NCI-H2196 (cell line): ENCODE measurements at regions not wholly inside any gene's neighbourhood (a gene's known extent, or its start where the extent isn't known, plus 50 kb on each side); places are given as distances from the start of the nearest gene placed in this dataset.
"Not testable (repeated sequence)": the region's sequence is repeated elsewhere in the genome, so short reads cannot be mapped to it uniquely, and the experiment has no call there.

ENCODE experiments used
- DNase-seq: peaks from one replicate; lab custom pipeline; 2025; ENCODE audit not compliant: unreplicated experiment; lab: John Stamatoyannopoulos, UW

GRCh38 chr2:239820836-239821693 lies 204.1 kb downstream of the NDUFA10 start:
- no peak for DNase-seq

GRCh38 chr2:239819974-239820555 lies 205.1 kb downstream of the NDUFA10 start:
- DNase-seq: peak; percentile 11

DNA sequence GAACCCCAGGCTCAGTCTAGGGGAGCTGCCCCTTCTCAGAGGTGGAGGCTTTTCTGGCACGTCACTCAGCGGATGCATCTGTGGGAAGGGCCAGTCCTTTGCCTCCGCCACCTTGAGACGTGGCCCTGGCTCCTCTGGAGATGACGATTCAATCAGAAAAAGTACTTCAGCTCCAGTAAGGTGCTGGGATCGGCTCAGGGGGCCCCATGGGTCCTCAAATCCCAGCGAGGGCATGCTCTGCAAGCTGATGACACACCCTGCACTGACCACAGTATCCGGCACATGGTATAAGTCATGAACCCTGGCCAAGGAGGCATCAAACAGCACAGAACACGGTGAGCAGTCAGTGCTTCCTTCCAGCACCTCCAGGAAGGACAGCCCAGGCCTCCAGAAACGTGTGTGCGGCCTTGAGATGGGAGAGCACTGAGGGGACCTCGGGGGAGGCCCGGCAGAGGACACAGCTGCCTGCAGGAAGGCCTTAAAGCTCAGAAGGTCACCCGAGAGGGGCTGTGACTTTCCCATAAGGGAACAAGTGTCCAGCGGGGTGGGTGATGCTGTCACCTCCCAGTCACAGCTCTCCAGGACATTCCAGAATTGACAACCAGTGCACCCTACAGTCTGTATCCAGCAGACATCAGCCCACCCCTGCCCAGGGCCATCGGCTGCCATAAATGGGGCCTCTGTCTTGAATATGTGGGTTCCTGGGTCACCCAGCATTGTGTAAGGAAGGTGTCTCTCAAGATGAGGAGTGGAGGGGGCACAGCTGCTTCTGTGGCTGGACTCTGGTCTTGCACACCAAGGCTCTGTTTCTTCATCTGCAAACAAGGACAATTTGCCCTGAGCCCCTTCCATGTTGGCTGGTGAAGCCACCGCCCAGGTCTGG lies 205.8 kb downstream of the NDUFA10 start:
- DNase-seq: no peak

GRCh38 chr2:239818531-239819011 lies 206.6 kb downstream of the NDUFA10 start:
- DNase-seq: no peak

DNA sequence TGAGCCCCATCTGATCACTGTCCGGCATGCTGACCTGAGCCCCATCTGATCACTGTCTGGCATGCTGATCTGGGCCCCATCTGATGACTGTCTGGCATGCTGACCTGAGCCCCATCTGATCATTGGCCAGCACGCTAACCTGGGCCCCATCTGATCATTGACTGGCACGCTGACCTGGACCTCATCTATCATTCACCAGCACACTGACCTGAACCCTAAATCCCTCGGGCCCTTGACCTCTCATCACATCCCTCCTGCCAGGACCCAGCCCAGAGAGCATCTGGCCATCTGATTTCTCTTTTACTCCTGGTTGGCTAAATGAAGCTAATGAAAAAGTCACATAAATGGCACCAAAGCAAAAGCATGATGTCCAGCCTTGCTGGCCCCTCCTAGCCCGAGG lies 207.1 kb downstream of the NDUFA10 start:
- DNase-seq: no peak

GRCh38 chr2:239817468-239818031 lies 207.6 kb downstream of the NDUFA10 start:
- not testable (repeated sequence) for DNase-seq

GRCh38 chr2:239816576-239817467 lies 208.3 kb downstream of the NDUFA10 start:
- no peak for DNase-seq

DNA sequence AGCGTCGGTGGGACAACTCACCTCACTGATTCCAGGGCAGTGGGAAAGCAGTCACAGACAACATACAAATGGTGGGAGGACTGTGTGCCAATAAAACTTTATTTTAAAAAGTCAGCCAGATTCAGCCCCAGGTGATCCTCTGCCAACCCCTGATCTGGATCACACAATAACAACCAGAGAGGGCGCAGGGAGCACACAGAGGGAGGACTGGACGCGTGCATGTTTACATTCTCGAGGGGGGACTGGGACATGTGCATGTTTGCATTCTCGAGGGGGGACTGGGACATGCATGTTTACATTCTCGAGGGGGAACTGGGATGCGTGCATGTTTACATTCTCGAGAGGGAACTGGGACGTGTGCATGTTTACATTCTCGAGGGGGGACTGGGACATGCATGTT lies 209.5 kb downstream of the NDUFA10 start:
- DNase-seq: no peak

DNA sequence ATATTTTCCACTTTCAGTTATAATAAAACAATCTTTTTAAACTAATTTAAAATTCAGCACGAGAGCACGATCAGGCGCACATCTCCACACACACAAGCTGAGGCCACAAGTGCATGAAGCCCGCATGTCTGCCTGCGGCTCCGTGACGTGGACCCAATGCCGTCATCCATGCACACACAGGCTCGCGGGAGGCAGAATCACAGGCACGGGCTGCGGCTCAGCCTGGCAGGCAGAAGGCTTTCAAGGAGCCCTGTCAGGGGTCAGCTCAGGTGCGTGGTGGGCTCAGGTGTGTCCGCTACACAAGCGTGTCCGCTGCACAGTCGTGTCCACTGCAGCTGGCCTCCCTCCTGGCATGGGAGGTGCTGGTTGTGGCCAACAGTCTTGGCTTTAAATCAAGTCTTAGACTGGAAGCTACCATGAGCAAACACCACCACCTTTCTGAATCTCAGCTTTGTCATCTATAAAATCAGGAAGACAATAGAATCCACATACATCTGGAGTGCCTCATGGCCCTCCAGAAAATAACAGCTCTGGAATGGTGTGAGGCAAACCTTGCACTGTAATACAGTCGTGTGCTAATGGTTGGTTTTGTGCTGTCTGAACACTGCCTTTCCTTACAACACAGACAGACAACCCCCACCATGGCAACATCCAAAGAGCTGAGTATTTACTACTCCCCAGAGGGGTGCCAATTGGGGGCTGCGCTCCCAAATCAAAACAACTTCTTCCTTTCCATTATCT lies 210.1 kb downstream of the NDUFA10 start:
- peak; percentile 34 for DNase-seq

DNA sequence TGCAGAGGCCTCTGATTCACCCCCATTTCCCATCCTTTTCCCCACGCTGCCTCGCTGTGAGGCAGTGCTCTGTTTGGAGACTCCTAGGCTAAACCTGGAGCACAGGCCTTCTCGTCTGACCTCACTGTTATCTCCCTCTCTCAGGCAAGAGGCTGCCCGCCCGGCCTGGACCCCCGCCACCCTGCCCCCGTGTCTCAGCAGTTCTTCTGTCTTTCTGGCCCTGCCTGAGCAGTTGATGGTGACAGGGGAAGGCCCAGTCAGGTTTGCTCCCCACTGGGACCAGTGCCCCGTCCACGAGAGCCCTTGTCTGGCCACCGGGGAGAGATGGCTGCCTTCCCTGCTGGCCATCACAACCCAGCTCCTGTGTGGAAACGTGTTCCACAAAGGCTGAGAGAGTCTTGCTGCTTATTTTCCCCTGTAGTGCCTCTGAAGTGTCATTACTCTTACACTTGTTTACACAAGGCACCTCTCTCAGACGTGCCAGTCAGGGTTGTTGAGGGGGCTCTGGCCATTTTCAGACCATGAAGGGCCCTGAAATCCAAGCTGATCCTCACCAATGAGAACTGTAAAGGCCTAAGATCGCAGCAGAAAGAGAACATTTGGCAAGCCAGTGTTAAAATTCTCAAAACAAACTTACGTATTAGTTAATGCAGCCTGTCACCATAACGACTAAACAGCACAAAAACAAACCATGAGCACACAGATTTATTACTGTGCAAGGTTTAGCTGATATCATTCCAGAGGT lies 210.9 kb downstream of the NDUFA10 start:
- peak; percentile 34 for DNase-seq

DNA sequence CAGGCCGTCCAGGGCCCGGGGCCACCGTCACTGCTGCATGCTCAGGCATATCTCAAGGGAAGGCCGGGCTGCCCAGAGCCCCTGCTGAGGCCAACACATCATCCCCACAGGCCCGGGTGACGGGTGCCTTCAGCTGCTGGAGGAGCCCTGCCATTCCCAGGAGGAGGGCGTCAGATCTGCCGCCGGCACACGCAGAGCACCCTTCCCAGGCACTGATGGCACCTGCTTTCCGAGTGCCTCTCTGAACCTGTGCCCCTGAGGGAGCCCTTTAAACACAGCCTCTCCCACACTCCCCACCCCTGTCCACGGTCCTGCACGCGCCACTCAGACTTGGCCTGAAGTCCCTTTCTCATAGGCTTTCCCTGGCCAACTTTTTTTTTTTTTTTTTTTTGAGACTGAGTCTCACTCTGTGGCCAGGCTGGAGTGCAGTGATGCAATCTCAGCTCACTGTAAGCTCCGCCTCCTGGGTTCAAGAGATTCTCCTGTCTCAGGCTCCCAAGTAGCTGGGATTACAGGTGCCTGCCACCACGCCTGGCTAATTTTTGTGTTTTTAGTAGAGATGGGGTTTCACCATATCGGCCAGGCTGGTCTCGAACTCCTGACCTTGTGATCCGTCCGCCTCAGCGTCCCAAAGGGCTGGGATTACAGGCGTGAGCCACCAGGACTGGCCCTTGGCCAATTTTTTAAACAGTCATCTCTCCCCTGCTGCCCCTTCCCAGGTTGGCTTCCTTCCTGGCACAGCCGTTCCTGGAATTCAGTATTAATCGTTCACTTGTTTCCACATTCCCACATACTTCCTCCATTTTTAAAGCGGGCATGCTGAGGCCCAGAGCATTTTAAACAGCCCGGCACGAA lies 211.7 kb downstream of the NDUFA10 start:
- no peak for DNase-seq

DNA sequence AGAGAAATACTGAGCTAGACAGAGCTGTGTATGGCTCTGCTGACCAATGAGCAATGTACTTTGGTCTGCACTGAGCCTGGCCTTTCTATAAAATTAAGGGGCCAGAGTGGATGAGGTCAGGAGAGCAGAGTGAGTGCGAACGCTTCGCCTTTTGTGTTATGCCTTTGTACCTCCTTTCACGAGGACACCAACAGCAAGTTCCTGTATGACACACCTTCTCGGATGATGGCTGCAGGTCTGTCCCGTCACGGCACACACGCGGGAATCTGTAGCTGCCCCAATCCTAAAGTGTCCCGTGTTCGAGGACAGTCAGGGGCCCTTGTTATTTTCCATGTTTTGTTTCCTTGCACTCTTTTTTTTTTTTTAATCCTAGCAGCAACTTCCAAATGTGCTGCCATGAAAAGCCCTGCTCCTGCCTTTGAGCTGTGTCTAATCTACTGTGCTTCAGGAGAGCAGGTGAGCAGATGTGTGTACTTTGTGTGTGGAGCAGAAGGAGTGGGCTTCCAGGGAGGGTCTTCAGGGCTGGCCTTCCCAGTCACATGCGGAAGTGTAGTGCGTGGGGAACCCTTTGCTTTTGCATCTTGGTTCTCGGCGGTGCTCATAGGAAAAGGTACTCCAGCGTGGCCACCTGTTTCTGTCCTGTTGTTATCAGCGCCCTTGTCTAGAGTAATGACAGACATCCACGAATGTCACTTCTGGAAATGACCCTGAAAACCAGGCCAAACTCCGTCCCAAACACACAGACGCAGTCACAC lies 213.2 kb downstream of the NDUFA10 start:
- no peak for DNase-seq

- no peak for DNase-seq
Measured at GRCh38 chr2:239811111-239811781, 213.9 kb downstream of the NDUFA10 start.

GRCh38 chr2:239809391-239809790 lies 215.8 kb downstream of the NDUFA10 start:
- DNase-seq: no peak

GRCh38 chr2:239807568-239807967 lies 217.6 kb downstream of the NDUFA10 start:
- DNase-seq: no peak

DNA sequence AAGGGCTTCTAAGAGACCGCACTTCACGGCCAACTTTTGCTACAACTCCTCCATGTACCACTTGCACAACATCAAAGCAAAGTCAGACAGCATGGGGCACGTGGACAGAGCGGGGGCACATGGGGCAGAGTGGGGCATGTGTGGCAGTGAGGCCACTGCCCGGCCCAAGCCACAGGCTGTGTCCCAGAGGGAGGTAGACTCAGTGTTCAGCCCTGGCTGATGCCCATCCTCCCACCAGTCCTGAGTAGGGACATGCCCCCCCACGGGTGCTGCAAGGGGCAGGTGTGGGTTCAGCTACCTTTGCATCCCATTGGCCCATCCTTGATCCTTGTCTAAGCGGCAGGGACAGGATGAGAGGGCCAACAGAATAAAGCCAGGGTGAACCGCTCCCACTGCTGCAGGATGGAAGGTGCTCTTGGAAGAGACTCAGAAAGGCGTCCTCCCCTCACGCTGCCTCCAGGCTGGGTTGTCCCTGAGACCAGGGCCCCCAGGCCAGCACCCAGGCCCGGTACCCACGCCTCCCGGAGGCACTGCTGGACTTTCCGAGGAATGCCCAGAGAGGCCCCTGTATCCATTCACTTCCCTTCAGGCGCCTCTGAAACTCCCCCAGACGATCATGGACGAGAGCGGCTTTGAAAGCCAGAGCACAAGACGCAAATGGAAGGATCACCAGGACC lies 218.2 kb downstream of the NDUFA10 start:
- DNase-seq: no peak
